Islet of Langerhans (tissue), 1 donor: ENCODE measurements at regions not wholly inside any gene's neighbourhood (a gene's known extent, or its start where the extent isn't known, plus 50 kb on each side); places are given as distances from the start of the nearest gene placed in this dataset.

Source experiments
- FAIRE-seq: peaks from one replicate; lab custom pipeline; 2011; peaks lifted over from hg19 to GRCh38; lab: Jason Lieb, UNC

- no peak for FAIRE-seq
Observed at GRCh38 chr15:93231261-93231925, 142.4 kb upstream of the RGMA start.

- no peak for FAIRE-seq
Observed at GRCh38 chr15:93228546-93228945, 139.5 kb upstream of the RGMA start.

- FAIRE-seq: no peak
Observed at GRCh38 chr15:93223803-93224202, 134.8 kb upstream of the RGMA start.

GRCh38 chr15:93221759-93222158 lies 132.7 kb upstream of the RGMA start:
- FAIRE-seq: no peak

GRCh38 chr15:93219859-93220420 lies 130.9 kb upstream of the RGMA start:
- no peak for FAIRE-seq

GRCh38 chr15:93217343-93217742 lies 128.3 kb upstream of the RGMA start:
- no peak for FAIRE-seq

- FAIRE-seq: no peak
Observed at GRCh38 chr15:93214106-93214505, 125.1 kb upstream of the RGMA start.

- no peak for FAIRE-seq
Observed at GRCh38 chr15:93213281-93213680, 124.3 kb upstream of the RGMA start.

- FAIRE-seq: no peak
Observed at GRCh38 chr15:93212578-93212977, 123.6 kb upstream of the RGMA start.

GRCh38 chr15:93210995-93211394 lies 122.0 kb upstream of the RGMA start:
- no peak for FAIRE-seq

- FAIRE-seq: no peak
Observed at GRCh38 chr15:93209690-93210445, 120.9 kb upstream of the RGMA start.

- no peak for FAIRE-seq
Observed at GRCh38 chr15:93206893-93207292, 117.9 kb upstream of the RGMA start.

GRCh38 chr15:93205413-93205812 lies 116.4 kb upstream of the RGMA start:
- FAIRE-seq: no peak

- no peak for FAIRE-seq
Observed at GRCh38 chr15:93203036-93203435, 114.0 kb upstream of the RGMA start.

- no peak for FAIRE-seq
Observed at GRCh38 chr15:93202405-93202804, 113.4 kb upstream of the RGMA start.

- FAIRE-seq: no peak
Observed at GRCh38 chr15:93201940-93202339, 112.9 kb upstream of the RGMA start.

- no peak for FAIRE-seq
Observed at GRCh38 chr15:93200837-93201226, 111.8 kb upstream of the RGMA start.

GRCh38 chr15:93200081-93200836 lies 111.2 kb upstream of the RGMA start:
- no peak for FAIRE-seq

GRCh38 chr15:93196135-93196670 lies 107.2 kb upstream of the RGMA start:
- no peak for FAIRE-seq

GRCh38 chr15:93195109-93195508 lies 106.1 kb upstream of the RGMA start:
- no peak for FAIRE-seq

- no peak for FAIRE-seq
Observed at GRCh38 chr15:93190238-93190637, 101.2 kb upstream of the RGMA start.

- FAIRE-seq: no peak
Observed at GRCh38 chr15:93189561-93189960, 100.5 kb upstream of the RGMA start.

- FAIRE-seq: no peak
Observed at GRCh38 chr15:93188236-93188635, 99.2 kb upstream of the RGMA start.
